IMR-90 (cell line): ENCODE measurements at regions not wholly inside any gene's neighbourhood (a gene's known extent, or its start where the extent isn't known, plus 50 kb on each side); places are given as distances from the start of the nearest gene placed in this dataset.

ENCODE experiments used
- ATAC-seq: fragments of 200-7000 bp; cut with Tn5 transposase; 2 replicates; pipeline ENCODE4 v1.9.1; 2020; ENCODE audit warnings: low read depth, mild to moderate bottlenecking, moderate library complexity
- BruUV-seq: library from RNA; stranded (reverse); fragments of 400-500 nt; replicated peaks from 2 replicates; lab custom pipeline; 2021; lab: Mats Ljungman, UMichigan
- CTCF ChIA-PET: fragments of 300-600 bp; formaldehyde crosslinking; extraction: SDS; loops from one replicate; lab custom pipeline; 2021; ENCODE audit warnings: antibody characterized with exemption; lab: Yijun Ruan, JAX
- POLR2A ChIA-PET: fragments of 300-600 bp; sonication (Branson Sonifier 250); formaldehyde crosslinking; loops from one replicate; lab custom pipeline; 2022; ENCODE audit warnings: antibody characterized with exemption; ENCODE audit not compliant: unreplicated experiment; lab: Charles Lee
- DNase-seq: peaks from one replicate; pipeline ENCODE4 v3.0.0; 2013
- H2AFZ ChIP-seq: replicated peaks from 2 replicates; pipeline ENCODE3; 2013; ENCODE audit warnings: low read length, mild to moderate bottlenecking; ENCODE audit not compliant: poor library complexity
- H2AK5ac ChIP-seq: 2 replicates; pipeline ENCODE4 v1.6.1; 2013; ENCODE audit warnings: low read depth, low read length, inconsistent platforms
- H2AK9ac ChIP-seq: replicated peaks from 2 replicates; pipeline ENCODE3; 2013; ENCODE audit warnings: mild to moderate bottlenecking, low read depth, low read length, moderate library complexity; ENCODE audit not compliant: poor library complexity
- H2BK120ac ChIP-seq: 2 replicates; pipeline ENCODE4 v1.6.1; 2013; ENCODE audit warnings: low read depth, low read length, inconsistent platforms
- H2BK15ac ChIP-seq: 3 replicates; pipeline ENCODE4 v1.6.1; 2013; ENCODE audit warnings: low read depth, low read length, inconsistent platforms
- H2BK20ac ChIP-seq: 2 replicates; pipeline ENCODE4 v1.6.1; 2013; ENCODE audit warnings: low read depth, mild to moderate bottlenecking, inconsistent platforms, low read length, moderate library complexity
- H2BK5ac ChIP-seq: 2 replicates; pipeline ENCODE4 v1.6.1; 2013; ENCODE audit warnings: mild to moderate bottlenecking, low read depth, low read length, inconsistent platforms; ENCODE audit not compliant: poor library complexity, severe bottlenecking
- H3K14ac ChIP-seq: replicated peaks from 2 replicates; pipeline ENCODE4 v1.6.1; 2013; ENCODE audit warnings: low read depth, low read length, inconsistent platforms
- H3K18ac ChIP-seq: 2 replicates; pipeline ENCODE4 v1.6.1; 2013; ENCODE audit warnings: low read depth, low read length, control low read depth
- H3K23ac ChIP-seq: 2 replicates; pipeline ENCODE4 v1.6.1; 2013; ENCODE audit warnings: low read depth, low read length, inconsistent platforms
- H3K27ac ChIP-seq: 2 replicates; pipeline ENCODE4 v1.5.1; 2013; ENCODE audit warnings: mild to moderate bottlenecking, control low read depth, low read length; ENCODE audit not compliant: insufficient read depth
- H3K27me3 ChIP-seq: 2 replicates; pipeline ENCODE4 v1.6.1; 2013; ENCODE audit warnings: low read length; ENCODE audit not compliant: control insufficient read depth, insufficient read depth
- H3K36me3 ChIP-seq: 2 replicates; pipeline ENCODE4 v1.6.1; 2013; ENCODE audit warnings: low read length, mixed read lengths; ENCODE audit not compliant: control insufficient read depth, insufficient read depth
- H3K4ac ChIP-seq: 2 replicates; pipeline ENCODE4 v1.6.1; 2013; ENCODE audit warnings: low read depth, low read length, inconsistent platforms
- H3K4me1 ChIP-seq: 2 replicates; pipeline ENCODE4 v1.6.1; 2013; ENCODE audit warnings: low read length, mixed read lengths; ENCODE audit not compliant: control insufficient read depth, insufficient read depth
- H3K4me2 ChIP-seq: 2 replicates; pipeline ENCODE4 v1.6.1; 2013; ENCODE audit warnings: low read depth, mild to moderate bottlenecking, control low read depth, low read length, moderate library complexity
- H3K4me3 ChIP-seq: 2 replicates; pipeline ENCODE4 v1.5.1; 2013; ENCODE audit warnings: low read depth, mild to moderate bottlenecking, control low read depth, low read length, moderate library complexity; ENCODE audit not compliant: insufficient read depth
- H3K56ac ChIP-seq: 2 replicates; pipeline ENCODE4 v1.6.1; 2013; ENCODE audit warnings: low read length, inconsistent platforms; ENCODE audit not compliant: insufficient read depth; ENCODE audit errors: extremely low read depth
- H3K79me1 ChIP-seq, 2 experiments: 2 replicates each; pipeline ENCODE4 v1.6.1; 2013; ENCODE audit warnings: low read length in 2 of 2, inconsistent platforms in 1 of 2, low read depth in 1 of 2
- H3K9ac ChIP-seq: 2 replicates; pipeline ENCODE4 v1.6.1; 2013; ENCODE audit warnings: low read depth, low read length, control low read depth
- H3K9me1 ChIP-seq: 2 replicates; pipeline ENCODE4 v1.6.1; 2013; ENCODE audit warnings: low read length, inconsistent platforms; ENCODE audit not compliant: insufficient read depth
- H3K9me3 ChIP-seq: 2 replicates; pipeline ENCODE4 v1.6.1; 2013; ENCODE audit warnings: low read length; ENCODE audit not compliant: control insufficient read depth, insufficient read depth
- H4K20me1 ChIP-seq: 2 replicates; pipeline ENCODE4 v1.6.1; 2013; ENCODE audit warnings: low read length, inconsistent platforms; ENCODE audit not compliant: insufficient read depth
- H4K5ac ChIP-seq: 2 replicates; pipeline ENCODE4 v1.6.1; 2013; ENCODE audit warnings: mild to moderate bottlenecking, low read depth, low read length, control low read depth
- H4K8ac ChIP-seq, 2 experiments: 2 replicates each; pipeline ENCODE4 v1.6.1; 2013; ENCODE audit warnings: low read depth in 2 of 2, low read length in 2 of 2, control low read depth in 1 of 2, inconsistent platforms in 1 of 2
- H4K91ac ChIP-seq: 2 replicates; pipeline ENCODE4 v1.6.1; 2013; ENCODE audit warnings: low read depth, low read length, inconsistent platforms; ENCODE audit not compliant: insufficient read depth
- BHLHE40 ChIP-seq: fragments of 150-350 bp; IDR thresholded peaks from 2 replicates; pipeline ENCODE4 v1.6.1; 2016; ENCODE audit warnings: mild to moderate bottlenecking, low read depth, low read length
- CEBPB ChIP-seq: IDR thresholded peaks from 2 replicates; pipeline ENCODE4 v1.6.1; 2012; ENCODE audit warnings: low read depth, low read length, improper control_type of control experiment
- MXI1 ChIP-seq: IDR thresholded peaks from 2 replicates; pipeline ENCODE4 v1.6.1; 2012; ENCODE audit warnings: low read depth, mild to moderate bottlenecking, low read length, moderate library complexity, borderline replicate concordance
- NFE2L2 ChIP-seq: fragments of 150-350 bp; IDR thresholded peaks from 2 replicates; pipeline ENCODE4 v1.6.1; 2016; ENCODE audit warnings: low read depth, mild to moderate bottlenecking, low read length
- RAD21 ChIP-seq: IDR thresholded peaks from 2 replicates; pipeline ENCODE4 v1.6.1; 2012; ENCODE audit warnings: low read length, improper control_type of control experiment
- RCOR1 ChIP-seq: IDR thresholded peaks from 2 replicates; pipeline ENCODE4 v1.6.1; 2012; ENCODE audit warnings: mild to moderate bottlenecking, low read length, improper control_type of control experiment; ENCODE audit not compliant: insufficient replicate concordance
- SMC3 ChIP-seq: fragments of 150-350 bp; IDR thresholded peaks from 2 replicates; pipeline ENCODE4 v1.6.1; 2016; ENCODE audit warnings: low read depth, mild to moderate bottlenecking, antibody characterized with exemption, low read length, moderate library complexity
- WGBS, 2 experiments: methylation state at CpG; one replicate each; pipeline versions ENCODE4 v1.1.5 to v1.1.7; 2013; ENCODE audit warnings: missing lambda C conversion rate in 2 of 2; ENCODE audit not compliant: insufficient read length in 1 of 2; ENCODE audit errors: extremely low coverage in 2 of 2; 5-methylcytosine and 5-hydroxymethylcytosine counted together
- dilution Hi-C: fragments of 300-500 bp; cut with HindIII; formaldehyde crosslinking; loops from one replicate; pipeline ENCODE4 v1.14.3; 2018; ENCODE audit warnings: low sequenced_read_pairs; ENCODE audit not compliant: unreplicated experiment
- in situ Hi-C: fragments of 300-500 bp; cut with MboI; formaldehyde crosslinking; loops from 3 replicates; pipeline ENCODE4 v1.14.3; 2019; ENCODE audit warnings: low sequenced_read_pairs, inconsistent platforms, mixed read lengths
- intact Hi-C: fragments of 100-400 bp; cut with micrococcal nuclease; formaldehyde crosslinking; loops from 2 replicates; pipeline ENCODE4 v1.10.0; 2022
- TF ChIP-seq, protein P1 (sequence below): conservative IDR thresholded peaks from 2 replicates; pipeline ENCODE4 v1.5.1; 2012; ENCODE audit warnings: mild to moderate bottlenecking, low read depth, low read length, improper control_type of control experiment
- TF ChIP-seq, protein P2 (sequence below): fragments of 150-350 bp; IDR thresholded peaks from 2 replicates; pipeline ENCODE4 v1.6.1; 2016; ENCODE audit warnings: low read depth, mild to moderate bottlenecking, low read length, moderate library complexity, borderline replicate concordance

DNA sequence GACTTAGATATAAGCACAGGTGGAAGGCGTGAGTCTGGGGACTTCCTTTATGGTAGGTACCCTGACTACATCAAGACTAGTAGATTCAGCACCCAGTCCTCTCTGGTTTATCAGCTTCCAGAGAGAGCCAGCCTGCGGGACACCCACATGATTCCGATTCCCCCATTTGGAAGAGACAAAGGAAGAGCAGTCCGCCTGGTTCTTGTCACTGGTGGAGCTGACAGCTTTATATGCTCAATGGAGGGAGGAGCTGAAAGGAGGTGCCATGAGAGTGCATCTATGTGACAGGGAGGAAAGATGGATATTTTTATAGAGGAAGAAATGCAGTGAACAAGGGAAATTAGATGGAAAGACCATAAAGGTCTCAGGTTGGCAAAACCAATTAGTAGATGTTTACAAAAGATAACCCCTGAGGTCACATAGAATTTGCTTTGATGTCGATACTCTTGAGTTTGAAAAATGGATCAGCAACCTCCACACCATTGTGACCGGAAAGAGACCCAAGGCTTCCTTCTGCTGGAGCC is 437.7 kb downstream of the PMP22 start:
- intact Hi-C loops = no loop called here
- in situ Hi-C loops = no loop called here
- H3K9me1 ChIP-seq = no peaks in the 10 kb centered on the region; the same call in 1 of the 2 replicates
- H4K20me1 ChIP-seq = no peaks in the 10 kb centered on the region
- no peak overlapping the region for H2BK120ac ChIP-seq
- no peak overlapping the region for H3K9ac ChIP-seq
- H3K4me3 ChIP-seq = no peak overlapping the region
- H2BK15ac ChIP-seq = 0 out of 3 replicates have a peak overlapping the region, but pooled peaks have one; percentile 29
- H2BK20ac ChIP-seq = no peak overlapping the region
- no peak overlapping the region for H3K56ac ChIP-seq
- TF ChIP-seq SMC3 = no peak
- TF ChIP-seq BHLHE40 = no peak
- no peak for TF ChIP-seq NFE2L2
- TF ChIP-seq MXI1 = no peak
- TF ChIP-seq RCOR1 = no peak
- TF ChIP-seq CEBPB = no peak
- TF ChIP-seq, protein P1, sequence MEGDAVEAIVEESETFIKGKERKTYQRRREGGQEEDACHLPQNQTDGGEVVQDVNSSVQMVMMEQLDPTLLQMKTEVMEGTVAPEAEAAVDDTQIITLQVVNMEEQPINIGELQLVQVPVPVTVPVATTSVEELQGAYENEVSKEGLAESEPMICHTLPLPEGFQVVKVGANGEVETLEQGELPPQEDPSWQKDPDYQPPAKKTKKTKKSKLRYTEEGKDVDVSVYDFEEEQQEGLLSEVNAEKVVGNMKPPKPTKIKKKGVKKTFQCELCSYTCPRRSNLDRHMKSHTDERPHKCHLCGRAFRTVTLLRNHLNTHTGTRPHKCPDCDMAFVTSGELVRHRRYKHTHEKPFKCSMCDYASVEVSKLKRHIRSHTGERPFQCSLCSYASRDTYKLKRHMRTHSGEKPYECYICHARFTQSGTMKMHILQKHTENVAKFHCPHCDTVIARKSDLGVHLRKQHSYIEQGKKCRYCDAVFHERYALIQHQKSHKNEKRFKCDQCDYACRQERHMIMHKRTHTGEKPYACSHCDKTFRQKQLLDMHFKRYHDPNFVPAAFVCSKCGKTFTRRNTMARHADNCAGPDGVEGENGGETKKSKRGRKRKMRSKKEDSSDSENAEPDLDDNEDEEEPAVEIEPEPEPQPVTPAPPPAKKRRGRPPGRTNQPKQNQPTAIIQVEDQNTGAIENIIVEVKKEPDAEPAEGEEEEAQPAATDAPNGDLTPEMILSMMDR = no peak
- TF ChIP-seq RAD21 = no peak
- TF ChIP-seq, protein P2, sequence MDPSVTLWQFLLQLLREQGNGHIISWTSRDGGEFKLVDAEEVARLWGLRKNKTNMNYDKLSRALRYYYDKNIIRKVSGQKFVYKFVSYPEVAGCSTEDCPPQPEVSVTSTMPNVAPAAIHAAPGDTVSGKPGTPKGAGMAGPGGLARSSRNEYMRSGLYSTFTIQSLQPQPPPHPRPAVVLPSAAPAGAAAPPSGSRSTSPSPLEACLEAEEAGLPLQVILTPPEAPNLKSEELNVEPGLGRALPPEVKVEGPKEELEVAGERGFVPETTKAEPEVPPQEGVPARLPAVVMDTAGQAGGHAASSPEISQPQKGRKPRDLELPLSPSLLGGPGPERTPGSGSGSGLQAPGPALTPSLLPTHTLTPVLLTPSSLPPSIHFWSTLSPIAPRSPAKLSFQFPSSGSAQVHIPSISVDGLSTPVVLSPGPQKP = no peak
- peaks cover 7% of the 10 kb centered on the region for H3K9me3 ChIP-seq
- H3K14ac ChIP-seq = no peak overlapping the region
- DNase-seq (no peak), ATAC-seq (no peak)
- no peak overlapping the region for H3K4ac ChIP-seq
- BruUV-seq = no TSS peak
- H3K18ac ChIP-seq = no peak overlapping the region
- H2BK5ac ChIP-seq = no peak overlapping the region
- peaks cover 3% of the 10 kb centered on the region for H3K4me1 ChIP-seq
- H3K36me3 ChIP-seq = no peaks in the 10 kb centered on the region
- no peak overlapping the region for H3K27ac ChIP-seq
- no peak overlapping the region for H2AK5ac ChIP-seq
- dilution Hi-C loops = no loop called here
- H2AK9ac ChIP-seq = no peak overlapping the region
- no peaks in the 10 kb centered on the region for H3K27me3 ChIP-seq
- 80% methylated on average over 1 of the region's 6 CpGs; no CpG with 5 or more reads in 1 of the 2 experiments for WGBS, 2 experiments
- CTCF ChIA-PET = no interaction called here
- no peak overlapping the region for H3K4me2 ChIP-seq
- no peak overlapping the region for H3K23ac ChIP-seq
- H2AFZ ChIP-seq = no peak overlapping the region
- POLR2A ChIA-PET = no interaction called here
- H4K5ac ChIP-seq = no peak overlapping the region
- H4K91ac ChIP-seq = no peak overlapping the region
- H3K79me1 ChIP-seq = no peaks in the 10 kb centered on the region
- no peak overlapping the region for H4K8ac ChIP-seq
